Left colon (tissue), 2 donors: ENCODE measurements at regions not wholly inside any gene's neighbourhood (a gene's known extent, or its start where the extent isn't known, plus 50 kb on each side); places are given as distances from the start of the nearest gene placed in this dataset.
"Not testable (repeated sequence)": the region's sequence is repeated elsewhere in the genome, so short reads cannot be mapped to it uniquely, and the experiment has no call there.

Experiments used
- ATAC-seq: fragments of 200-7000 bp; cut with Tn5 transposase; one replicate; pipeline ENCODE4 v1.9.1; 2020; ENCODE audit warnings: mild to moderate bottlenecking, moderate library complexity
- DNase-seq, 2 donors: peaks; one replicate each; pipeline ENCODE4 v3.0.0-alpha.2; 2020
- intact Hi-C, 2 donors: fragments of 100-400 bp; cut with DNase I in 1 of 2; cut with micrococcal nuclease in 1 of 2; formaldehyde crosslinking; loops; one replicate each; pipeline versions ENCODE4 v1.11.2 to v1.14.0; 2022; cut with DNase I, micrococcal nuclease
- donor health status: DM: no; HTN: no; CAD: no.
- donor health status: DM: yes; HTN: yes; CAD: no.

DNA sequence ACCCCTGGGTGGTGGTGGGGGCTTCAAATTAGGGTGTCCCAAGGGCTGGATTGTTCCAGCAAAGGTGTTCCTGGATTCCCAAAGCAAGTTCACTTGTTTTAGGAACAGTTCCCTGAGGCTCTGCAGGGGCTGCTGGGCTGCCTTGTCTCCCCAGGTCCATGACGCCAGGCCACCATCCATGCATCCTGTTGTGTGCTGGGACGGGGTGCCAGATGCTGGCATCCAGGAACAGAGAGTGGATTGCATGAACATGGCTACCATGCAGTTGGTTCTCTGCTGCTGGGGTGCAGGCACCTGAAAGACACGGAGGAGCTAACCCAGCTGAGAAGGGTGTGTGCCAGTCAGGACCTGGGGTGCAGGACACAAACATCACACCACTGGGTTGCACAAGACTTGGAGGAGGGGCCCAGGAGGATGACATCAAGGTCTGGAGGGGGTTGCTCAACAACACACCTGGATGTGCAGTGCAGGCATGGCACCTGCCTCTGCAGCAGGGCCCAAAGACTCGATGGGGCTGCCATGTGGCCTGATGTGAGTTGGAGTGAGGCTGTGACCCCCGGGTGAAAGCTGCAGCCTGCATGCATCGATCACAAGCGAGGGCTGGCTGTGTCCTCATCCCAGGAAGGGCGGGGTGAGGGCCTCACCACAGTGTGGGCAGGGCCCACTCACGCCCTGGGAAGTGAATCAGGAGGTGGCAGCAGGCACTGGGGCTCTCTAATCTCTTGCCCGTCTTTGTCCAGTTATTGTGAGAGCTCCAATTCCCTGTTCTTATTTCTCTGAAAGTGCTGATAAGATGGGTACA lies 74.0 kb upstream of the CLDN5 start:
- intact Hi-C loops: no loop called here
- ATAC-seq: no peak
- DNase-seq: no peak

DNA sequence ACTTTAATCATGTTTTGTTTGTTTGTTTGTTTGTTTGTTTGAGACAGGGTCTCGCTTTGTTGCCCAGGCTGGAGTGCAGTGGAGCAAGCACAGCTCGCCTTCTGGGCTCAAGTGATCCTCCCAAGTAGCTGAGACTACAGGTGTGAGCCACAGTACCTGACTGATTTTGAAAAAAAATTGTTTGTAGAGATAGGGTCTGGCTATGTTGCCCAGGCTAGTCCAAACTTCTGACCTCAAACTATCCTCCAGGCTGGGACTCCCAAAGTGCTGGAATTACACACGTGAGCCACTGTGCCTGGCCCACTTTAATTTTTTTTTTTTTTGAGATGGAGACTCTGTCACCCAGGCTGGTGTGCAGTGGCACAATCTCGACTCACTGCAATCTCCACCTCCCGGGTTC lies 74.8 kb upstream of the CLDN5 start:
- DNase-seq (no peak), ATAC-seq (no peak)
- intact Hi-C loops: no loop called here

DNA sequence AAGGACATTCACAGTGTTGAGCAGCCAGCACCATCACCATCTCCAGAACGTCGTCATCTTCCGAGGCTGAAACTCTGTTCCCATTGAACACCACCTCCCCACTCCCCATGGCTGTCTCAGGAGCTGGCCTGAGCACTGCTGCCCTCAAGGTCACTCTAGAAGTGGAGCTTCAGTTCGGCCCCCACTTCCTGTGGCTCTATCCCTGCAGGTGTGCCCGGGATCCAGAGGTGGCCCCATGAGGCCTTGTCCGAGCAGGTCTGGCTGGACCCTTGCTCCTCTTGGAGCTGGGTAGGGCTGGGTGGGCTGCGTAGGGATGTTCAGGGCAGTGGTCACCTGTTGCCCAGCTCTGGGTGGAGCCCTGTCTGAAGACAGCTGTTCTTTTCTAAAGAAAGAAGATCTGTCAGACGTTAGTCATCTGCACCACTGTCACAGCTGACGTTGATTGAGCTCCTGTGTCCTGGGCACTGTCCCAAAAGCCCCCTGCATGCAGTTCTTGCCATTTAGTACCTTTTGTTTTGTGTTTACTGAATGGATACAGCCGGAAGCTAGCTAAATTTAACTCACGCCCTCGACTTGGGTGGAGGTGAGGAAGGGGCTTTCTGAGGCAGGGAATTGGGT lies 75.5 kb upstream of the CLDN5 start:
- intact Hi-C loops: no loop called here
- DNase-seq (no peak), ATAC-seq (no peak)

DNA sequence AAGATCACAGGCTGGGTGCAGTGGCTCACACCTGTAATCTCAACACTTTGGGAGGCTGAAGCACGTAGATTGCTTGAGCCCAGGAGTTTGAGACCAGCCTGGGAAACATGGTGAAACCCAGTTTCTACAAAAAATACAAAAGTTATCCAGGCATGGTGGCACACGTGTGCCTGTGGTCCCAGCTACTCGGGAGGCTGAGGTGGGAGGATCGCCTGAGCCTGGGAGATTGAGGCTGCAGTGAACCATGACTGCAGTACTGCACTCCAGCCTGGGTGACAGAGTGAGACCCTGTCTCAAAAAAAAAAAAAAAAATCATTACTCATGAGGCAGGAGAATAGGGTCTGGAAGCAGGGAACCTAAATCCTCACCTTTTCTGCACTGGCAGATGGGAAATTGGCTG lies 79.1 kb upstream of the CLDN5 start:
- DNase-seq, intact Hi-C loops, ATAC-seq: not testable (repeated sequence)

DNA sequence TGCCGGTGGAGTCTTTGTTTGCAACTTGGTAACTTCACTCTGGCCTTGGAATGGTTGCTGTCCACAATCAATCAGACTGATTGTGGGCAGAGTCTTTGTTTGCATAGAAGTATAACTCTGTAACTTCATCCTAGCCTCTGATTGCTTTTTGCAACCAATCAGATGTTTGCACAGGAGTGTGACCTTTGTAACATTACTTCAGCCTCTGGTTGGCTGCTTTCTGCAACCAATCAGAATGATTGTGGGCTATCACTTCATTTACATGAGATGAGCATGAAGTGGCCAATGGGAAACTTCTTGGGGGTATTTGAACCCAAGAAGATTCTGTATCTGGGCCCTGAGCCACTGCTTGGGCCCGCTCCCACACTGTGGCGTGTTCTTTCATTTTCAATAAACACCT lies 79.6 kb upstream of the CLDN5 start:
- ATAC-seq (peak; percentile 82), DNase-seq (no peak)
- intact Hi-C loops: no loop called here

DNA sequence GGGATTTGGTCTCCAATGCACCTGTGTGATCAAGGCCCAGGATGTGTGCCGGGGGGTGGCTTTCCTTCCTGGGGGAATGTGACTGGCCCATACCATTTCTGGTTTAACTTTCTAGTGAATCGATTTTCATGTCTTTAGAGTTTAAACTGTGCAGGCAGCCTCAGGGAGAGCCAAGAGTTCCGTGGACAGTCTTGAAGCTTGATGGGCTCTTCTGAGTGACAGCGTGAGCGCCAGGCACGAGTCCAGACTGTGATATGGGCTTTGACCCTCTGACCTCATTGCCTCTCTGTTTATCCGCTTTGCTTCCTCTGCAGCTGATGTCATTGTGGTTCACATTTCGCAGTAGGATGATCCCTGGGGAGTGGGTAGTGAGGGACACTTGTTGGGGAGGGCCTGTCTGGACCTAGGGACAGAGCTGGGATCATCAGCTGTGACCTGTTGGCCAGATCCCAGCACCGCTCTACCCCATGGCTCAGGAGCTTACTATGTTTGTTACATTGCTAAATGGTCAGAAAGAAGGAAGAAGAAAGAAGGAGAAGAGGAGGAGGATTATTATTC lies 80.6 kb upstream of the CLDN5 start:
- intact Hi-C loops: no loop called here
- DNase-seq (no peak), ATAC-seq (no peak)

DNA sequence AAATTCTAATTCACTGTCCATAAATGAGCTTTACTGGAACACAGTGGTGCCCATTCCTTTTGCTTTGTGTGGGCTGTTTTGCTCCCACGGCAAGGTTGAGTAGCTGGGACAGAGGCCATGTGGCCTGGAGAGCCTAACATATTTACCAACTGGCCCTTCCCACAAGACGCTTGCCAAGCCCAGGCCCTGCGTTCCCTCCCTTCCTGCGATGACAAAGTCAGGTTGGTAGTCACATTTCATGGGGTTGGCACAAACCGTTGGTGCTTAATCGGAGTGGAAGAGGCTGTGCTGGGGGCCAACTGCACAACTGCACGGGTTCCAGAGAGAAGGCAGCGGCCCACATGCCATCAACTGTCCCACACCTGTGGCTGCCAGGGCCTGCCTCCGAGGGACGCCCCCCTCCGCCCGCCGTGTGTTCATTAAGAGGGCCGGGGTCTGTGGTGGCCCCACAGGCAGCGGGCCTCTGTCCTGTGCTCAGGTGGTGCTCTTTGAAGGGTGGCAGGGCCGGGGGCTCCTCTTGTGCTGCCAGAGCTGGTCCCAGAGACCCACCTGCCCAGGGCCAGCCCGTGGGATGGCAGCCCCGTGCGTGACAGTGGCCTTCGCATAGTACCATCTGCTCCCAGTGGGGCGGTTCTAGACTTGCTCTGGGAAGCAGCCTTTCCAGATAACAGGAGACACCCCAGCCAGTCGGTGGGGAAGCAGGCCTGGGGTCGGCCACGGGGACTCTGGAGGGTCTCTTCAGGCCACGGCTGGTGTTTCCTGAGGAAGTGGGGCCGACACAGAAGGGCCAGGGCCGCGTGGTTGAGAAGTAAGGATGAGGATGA lies 81.5 kb upstream of the CLDN5 start:
- no peak for DNase-seq
- ATAC-seq: no peak
- intact Hi-C loops: no loop called here

DNA sequence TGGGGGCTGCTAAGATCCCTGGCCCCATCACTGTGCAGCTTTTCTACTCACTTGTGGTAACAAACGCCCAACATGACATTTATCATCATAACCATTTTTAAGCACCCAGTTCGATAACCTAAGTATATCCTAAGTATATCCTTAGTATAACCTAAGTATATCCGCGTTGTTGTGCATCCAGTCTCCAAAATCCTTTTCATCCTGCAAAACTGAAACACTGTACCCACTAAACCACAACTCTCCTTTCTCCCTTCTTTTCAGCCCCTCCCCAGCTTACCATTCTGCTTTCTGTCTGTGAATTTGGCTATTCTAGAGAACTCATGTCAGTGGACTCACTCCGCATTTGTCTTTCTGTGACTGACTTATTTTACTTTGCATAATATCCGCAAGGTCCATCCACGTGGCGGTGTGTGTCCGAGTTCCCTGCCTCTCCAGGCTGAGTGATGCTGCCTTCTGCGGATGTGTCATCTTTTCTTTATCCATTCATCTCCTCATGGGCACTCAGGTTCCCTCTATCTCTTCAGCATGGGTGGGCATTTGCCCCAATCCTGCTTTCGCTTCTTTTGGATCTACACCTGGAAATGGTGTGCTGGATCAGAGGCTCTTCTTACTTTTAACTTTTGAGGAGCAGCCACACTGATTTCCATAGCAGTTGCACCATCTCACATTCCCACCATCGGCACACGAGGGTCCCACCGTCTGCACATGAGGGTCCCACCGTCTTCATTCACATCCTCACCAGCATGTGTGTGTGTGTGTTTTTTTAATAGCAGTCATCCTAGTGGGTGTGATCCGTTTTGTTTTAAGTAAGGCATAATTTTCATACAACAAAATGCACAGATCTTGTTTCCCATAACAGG lies 82.4 kb upstream of the CLDN5 start:
- ATAC-seq: no peak
- no peak for DNase-seq
- intact Hi-C loops: no loop called here

DNA sequence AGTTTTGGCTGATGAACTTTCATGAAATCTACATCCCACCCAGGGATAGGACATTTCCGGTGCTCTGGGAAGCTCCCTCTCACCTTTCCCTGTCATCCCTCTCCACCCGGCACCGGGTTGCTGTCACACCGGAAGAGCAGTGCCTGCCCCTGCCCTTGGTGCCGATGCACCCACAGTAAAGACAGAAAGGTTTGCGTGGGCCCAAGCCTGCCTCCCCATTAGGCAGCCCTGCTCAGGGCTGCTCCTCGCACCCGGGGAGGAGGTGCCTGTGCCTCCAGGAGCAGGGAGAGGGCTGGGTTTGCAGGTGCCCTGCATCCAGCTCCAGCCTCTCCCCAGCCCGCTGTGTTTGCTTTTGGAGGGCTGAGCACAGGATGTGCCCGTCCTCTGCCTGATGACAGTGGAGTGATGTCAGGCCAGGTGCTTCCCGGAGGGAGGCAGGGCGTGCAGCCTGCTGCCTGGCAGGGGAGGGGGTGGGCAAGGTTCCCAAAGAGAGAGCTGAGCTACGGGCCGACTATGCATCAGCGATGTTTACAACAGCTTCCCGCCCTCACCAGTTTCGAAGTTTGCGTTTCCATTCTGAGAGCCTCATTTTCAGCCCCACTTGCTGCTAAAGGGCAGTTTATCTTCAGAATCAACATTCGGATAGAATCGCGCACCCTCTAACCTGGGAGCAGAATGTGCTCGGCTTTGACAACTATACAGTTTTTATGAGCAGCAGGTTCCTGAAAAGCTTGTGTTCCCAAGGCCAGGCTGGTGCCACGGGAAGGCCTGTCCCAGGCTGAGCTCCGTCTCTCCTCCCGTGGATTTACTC lies 83.2 kb upstream of the CLDN5 start:
- DNase-seq (peak; percentile 20 to 56), ATAC-seq (peak; percentile 80)
- intact Hi-C loops: no loop called here

DNA sequence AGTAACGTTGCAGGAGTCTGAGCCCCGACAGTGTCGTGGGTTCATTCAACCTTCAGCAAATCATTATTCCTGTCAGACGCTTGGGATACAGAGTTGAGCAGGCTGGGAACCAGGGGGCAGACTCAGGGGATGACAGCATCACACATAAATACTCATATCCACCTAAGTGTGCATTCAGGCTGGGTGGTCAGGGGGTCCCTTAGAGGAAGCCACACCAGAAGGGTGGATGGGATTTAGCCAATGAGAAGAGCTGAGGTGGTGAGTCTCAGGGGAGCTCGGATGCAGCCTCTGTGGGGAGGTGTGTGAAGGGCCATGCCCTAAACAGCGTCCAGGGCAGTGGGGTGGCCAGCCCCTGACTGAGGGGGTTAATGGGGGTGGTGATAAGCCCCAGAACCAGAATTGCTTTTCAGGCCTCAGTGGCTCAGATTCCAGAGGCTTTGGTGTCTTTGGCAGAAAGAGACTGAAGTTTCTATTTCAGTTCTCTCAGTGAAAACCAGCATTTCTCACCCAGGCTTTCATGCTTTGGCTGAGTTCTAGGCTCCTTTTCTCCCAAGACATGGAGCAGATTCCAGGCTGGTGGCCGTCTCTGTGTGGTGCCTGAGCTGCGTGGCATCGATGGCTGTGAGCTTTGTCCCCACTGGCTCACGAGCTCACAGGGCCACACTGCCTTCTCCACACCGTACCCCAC lies 83.9 kb upstream of the CLDN5 start:
- ATAC-seq (no peak), DNase-seq (no peak)
- intact Hi-C loops: no loop called here

DNA sequence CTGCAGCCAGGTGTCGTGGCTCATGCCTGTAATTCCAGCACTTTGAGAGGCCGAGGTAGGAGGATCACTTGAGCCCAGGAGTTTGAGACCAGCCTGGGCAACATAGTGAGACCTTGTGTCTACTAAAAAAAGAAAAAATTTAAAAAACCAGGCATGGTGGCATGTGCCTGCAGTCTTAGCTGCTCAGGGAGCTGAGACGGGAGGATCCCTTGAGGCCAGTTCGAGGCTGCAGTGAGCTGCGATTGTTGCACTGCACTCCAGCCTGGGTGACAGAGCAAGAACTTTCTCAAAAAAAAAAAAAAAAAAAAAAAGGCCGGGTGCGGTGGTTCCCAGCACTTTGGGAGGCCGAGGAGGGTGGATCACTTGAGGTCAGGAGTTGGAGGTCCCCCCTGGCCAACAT lies 85.5 kb upstream of the CLDN5 start:
- ATAC-seq, intact Hi-C loops, DNase-seq: not testable (repeated sequence)

DNA sequence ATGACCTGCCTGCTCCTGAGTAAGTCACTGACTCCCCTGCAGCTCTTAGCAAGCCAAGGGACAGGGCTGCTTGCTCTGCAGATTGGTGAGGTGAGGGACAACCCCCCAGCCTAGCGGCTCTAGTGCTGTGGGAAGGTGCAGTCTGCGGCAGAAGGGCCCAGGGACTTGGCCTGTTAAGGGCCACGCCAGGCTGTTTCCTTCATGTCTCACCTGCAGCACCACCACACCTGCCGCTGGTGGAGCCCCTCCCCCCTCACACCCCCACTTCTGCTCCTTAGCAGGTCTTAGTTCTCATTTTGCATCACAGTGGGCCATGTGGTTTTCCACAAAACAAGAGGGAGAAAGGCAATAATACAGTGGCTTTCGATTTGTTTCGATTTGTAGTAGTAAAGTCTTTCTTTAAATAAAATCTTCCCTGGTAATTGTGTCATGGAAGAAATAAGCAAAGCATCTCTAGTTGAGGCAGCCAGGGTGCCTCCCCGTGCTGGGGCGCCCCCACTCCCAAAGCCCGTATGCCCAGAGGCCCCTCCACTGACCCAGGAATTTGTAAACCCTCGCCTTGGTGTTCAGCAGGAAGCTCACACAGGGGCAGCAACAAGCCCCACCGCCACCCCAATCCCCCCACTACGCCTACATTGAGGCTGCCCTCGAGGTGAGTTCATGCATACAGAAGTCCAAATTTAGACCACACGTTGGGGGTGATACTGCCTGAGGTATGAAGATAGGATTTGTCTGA lies 86.5 kb upstream of the CLDN5 start:
- intact Hi-C loops: no loop called here
- DNase-seq (no peak), ATAC-seq (no peak)

DNA sequence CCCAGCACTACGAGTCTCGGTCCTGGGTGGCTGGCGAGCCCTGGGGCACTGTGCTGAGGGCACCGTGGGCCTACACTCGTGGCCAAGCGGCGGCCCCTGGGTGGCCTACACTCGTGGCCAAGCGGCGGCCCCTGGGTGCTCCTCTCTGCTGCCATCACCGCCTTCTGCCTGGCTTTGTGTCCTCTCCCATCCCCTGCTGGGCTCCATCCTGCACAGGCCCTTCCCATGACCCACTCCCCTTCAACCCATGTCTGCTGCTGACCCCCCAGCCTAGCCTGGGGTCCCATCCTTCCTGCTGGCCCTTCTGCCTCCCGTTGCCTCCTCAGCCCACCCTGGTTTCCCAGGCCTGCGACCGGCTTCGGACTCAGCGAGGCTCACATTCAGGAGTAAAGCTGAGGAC lies 87.4 kb upstream of the CLDN5 start:
- DNase-seq: no peak
- intact Hi-C loops: no loop called here
- no peak for ATAC-seq

DNA sequence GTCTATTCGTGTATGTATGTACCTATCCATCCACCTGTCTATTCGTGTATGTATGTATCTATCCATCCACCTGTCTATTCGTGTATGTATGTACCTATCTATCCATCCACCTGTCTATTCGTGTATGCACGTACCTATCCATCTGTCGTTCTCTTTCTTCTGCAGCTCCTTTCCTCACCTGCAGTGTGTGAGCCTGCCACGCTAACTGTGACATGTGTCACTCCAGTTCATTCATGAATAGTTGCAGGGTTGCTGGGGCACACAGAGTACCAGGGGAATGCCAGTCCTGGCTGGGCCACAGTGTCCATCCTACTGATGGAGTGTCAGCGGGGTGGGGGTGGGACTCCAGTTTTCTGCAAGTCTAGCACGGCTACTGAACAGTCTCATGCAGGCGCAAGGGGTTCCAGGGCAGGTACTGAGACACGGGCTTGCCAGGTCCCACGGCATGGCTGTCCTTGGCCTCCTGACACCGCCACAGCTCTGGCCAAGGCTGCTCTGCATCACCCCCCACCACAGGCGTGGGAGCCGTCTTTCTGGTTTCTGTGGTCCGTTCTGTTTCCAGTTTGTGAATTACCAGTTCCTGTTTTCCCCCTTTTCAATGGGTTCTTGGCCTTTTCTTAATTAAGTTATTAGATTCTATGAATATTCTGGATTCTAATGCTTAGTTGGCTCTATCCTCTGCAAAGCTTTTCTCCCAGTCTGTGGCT lies 88.8 kb upstream of the CLDN5 start:
- intact Hi-C loops: no loop called here
- ATAC-seq (no peak), DNase-seq (no peak)

DNA sequence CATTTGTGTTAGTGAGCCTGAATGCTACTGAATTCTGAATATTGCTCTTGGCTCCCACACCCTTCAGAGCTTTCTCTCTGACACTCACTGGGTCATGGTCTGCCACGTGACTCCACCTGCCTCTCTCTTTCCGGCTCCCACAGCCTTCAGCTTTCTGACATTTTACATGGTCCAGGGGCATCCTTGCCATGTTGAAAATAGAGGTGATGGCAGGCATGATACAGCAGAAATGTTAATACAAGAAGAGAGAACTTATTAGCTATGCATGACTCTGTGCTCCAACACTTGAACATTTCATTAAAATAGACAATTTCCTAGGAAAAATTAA lies 90.3 kb upstream of the CLDN5 start:
- intact Hi-C loops: no loop called here
- DNase-seq: no peak
- no peak for ATAC-seq

DNA sequence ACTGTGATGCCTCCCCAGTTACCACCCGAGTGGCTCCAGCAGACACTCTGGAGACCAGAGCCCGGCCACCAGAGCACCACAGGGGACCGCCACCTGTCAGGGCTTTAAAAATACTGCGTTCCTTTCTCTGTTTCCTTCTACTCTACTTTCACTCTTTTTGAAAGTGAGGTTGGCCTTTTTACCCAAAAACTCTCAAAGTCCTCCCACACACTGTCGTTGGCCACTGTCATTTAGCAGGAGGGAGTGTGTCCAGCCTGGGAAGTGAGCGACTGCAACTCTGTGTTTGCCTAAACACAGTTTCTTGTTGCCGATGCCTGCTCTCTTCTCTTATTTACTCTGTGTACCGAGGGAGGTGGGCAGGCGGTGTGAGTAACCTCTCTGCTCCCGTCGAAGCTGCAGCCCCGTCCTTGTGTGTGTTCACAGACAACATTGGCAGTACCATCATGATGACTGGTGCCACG lies 90.8 kb upstream of the CLDN5 start:
- no peak for ATAC-seq
- DNase-seq: no peak
- intact Hi-C loops: no loop called here
